CD4-positive, alpha-beta T cell treated with Interleukin-6 for 4 hours (primary cell): ENCODE measurements at regions not wholly inside any gene's neighbourhood (a gene's known extent, or its start where the extent isn't known, plus 50 kb on each side); places are given as distances from the start of the nearest gene placed in this dataset.

Experiments used
- DNase-seq: peaks from one replicate; pipeline ENCODE4 v3.0.0-alpha.2; 2020; ENCODE audit warnings: mixed read lengths

GRCh38 chrX:51437521-51437920 lies 58.9 kb downstream of the NUDT11 start:
- DNase-seq: no peak

GRCh38 chrX:51435101-51435500 lies 61.3 kb downstream of the NUDT11 start:
- DNase-seq: no peak

- no peak for DNase-seq
Observed at GRCh38 chrX:51421972-51422597, 74.3 kb downstream of the NUDT11 start.

GRCh38 chrX:51420610-51421009 lies 75.8 kb downstream of the NUDT11 start:
- peak; percentile 49 for DNase-seq

GRCh38 chrX:51408462-51408861 lies 75.8 kb downstream of the NUDT10 start:
- no peak for DNase-seq

- no peak for DNase-seq
Observed at GRCh38 chrX:51407520-51408409, 75.1 kb downstream of the NUDT10 start.

- no peak for DNase-seq
Observed at GRCh38 chrX:51406688-51407519, 74.3 kb downstream of the NUDT10 start.

- DNase-seq: no peak
Observed at GRCh38 chrX:51404445-51404844, 71.8 kb downstream of the NUDT10 start.

GRCh38 chrX:51395810-51396728 lies 63.4 kb downstream of the NUDT10 start:
- peak; percentile 68 for DNase-seq

GRCh38 chrX:51395480-51395809 lies 62.8 kb downstream of the NUDT10 start:
- DNase-seq: no peak
